A549 (cell line): ENCODE measurements at regions not wholly inside any gene's neighbourhood (a gene's known extent, or its start where the extent isn't known, plus 50 kb on each side); places are given as distances from the start of the nearest gene placed in this dataset.

Experiments
- BCL3 ChIP-seq: fragments of >200 bp; sonication (Bioruptor Twin); formaldehyde crosslinking; IDR thresholded peaks from 3 replicates; pipeline ENCODE4 v1.6.1; 2016
- CEBPB ChIP-seq, 2 experiments: fragments of >200 bp in 1 of 2; sonication (Bioruptor Twin) in 1 of 2; formaldehyde crosslinking in 1 of 2; IDR thresholded peaks; 2 replicates each; pipeline ENCODE4 v1.6.1; 2012 to 2016
- CHD2 ChIP-seq: fragments of 150-350 bp; IDR thresholded peaks from 2 replicates; pipeline ENCODE4 v1.6.1; 2014; ENCODE audit warnings: low read length; ENCODE audit not compliant: partially characterized antibody
- CTCF ChIP-seq: fragments of >200 bp; sonication (Bioruptor Twin); formaldehyde crosslinking; IDR thresholded peaks from 3 replicates; pipeline ENCODE4 v1.5.1; 2016
- EHMT2 ChIP-seq: fragments of 200-600 bp; sonication (generic); IDR thresholded peaks from 2 replicates; pipeline ENCODE4 v1.6.1; 2016; ENCODE audit warnings: antibody characterized with exemption, low read depth, mild to moderate bottlenecking, moderate library complexity
- EP300 ChIP-seq, 2 experiments: fragments of >200 bp; sonication (Bioruptor Twin); formaldehyde crosslinking; IDR thresholded peaks; 2 replicates in 1 of 2; 3 replicates in 1 of 2; pipeline ENCODE4 v1.6.1; 2016 to 2017
- MAX ChIP-seq: IDR thresholded peaks from 2 replicates; pipeline ENCODE4 v1.6.1; 2012
- PHF8 ChIP-seq: fragments of 200-600 bp; sonication (generic); IDR thresholded peaks from 2 replicates; pipeline ENCODE4 v1.6.1; 2016; ENCODE audit warnings: low read depth, mild to moderate bottlenecking, antibody characterized with exemption, moderate library complexity, borderline replicate concordance
- POLR2A ChIP-seq: IDR thresholded peaks from 2 replicates; pipeline ENCODE4 v1.6.1; 2012; ENCODE audit warnings: mild to moderate bottlenecking, low read length
- RAD21 ChIP-seq, 2 experiments: fragments of >200 bp in 1 of 2; sonication (Bioruptor Twin) in 1 of 2; formaldehyde crosslinking in 1 of 2; IDR thresholded peaks in 1 of 2; conservative IDR thresholded peaks in 1 of 2; 2 replicates in 1 of 2; 3 replicates in 1 of 2; pipeline ENCODE4 v1.6.1; 2012 to 2018; ENCODE audit warnings: inconsistent platforms in 1 of 2
- REST ChIP-seq: fragments of 200-600 bp; sonication (generic); IDR thresholded peaks from 2 replicates; pipeline ENCODE4 v1.6.1; 2016; ENCODE audit warnings: antibody characterized with exemption, mild to moderate bottlenecking, moderate library complexity

- TF ChIP-seq POLR2A (no peak), CTCF (no peak), RAD21 (conservative IDR thresholded peaks at IDR 0.05 in 1 of 2, IDR thresholded peaks at IDR 0.05 in 1 of 2) (no peak), PHF8 (no peak), REST (no peak), CEBPB (IDR thresholded peaks at IDR 0.05) (no peak), MAX (no peak), EP300 (IDR thresholded peaks at IDR 0.05) (no peak), CHD2 (no peak), BCL3 (no peak), EHMT2 (no peak)
These were observed 1125.6 kb downstream of the BCL11B start for GRCh38 chr14:98146416-98146815.
